T-cell (primary cell): ENCODE measurements at regions not wholly inside any gene's neighbourhood (a gene's known extent, or its start where the extent isn't known, plus 50 kb on each side); places are given as distances from the start of the nearest gene placed in this dataset.

ENCODE experiments used
- ATAC-seq, 4 experiments: fragments of 200-7000 bp in 3 of 4; fragments of 150-1000 bp in 1 of 4; cut with Tn5 transposase; replicated peaks in 1 of 4; 1 replicate in 3 of 4; 2 replicates in 1 of 4; pipeline ENCODE4 v1.10.0; 2021; ENCODE audit warnings: moderate library complexity in 3 of 4, mild to moderate bottlenecking in 2 of 4, moderate number of reproducible peaks in 1 of 4
- CTCF ChIA-PET, 2 donors: fragments of 300-600 bp; sonication (Branson Sonifier 250); formaldehyde crosslinking; loops; one replicate each; lab custom pipeline; 2022; ENCODE audit warnings: antibody characterized with exemption in 2 of 2; lab: Charles Lee
- POLR2A ChIA-PET, 2 donors: fragments of 300-600 bp; sonication (Branson Sonifier 250); formaldehyde crosslinking; loops; one replicate each; lab custom pipeline; 2022; ENCODE audit warnings: antibody characterized with exemption in 2 of 2; lab: Charles Lee
- DNase-seq, 35 experiments: peaks; one replicate each; pipeline versions ENCODE4 v3.0.0 to v3.0.0-alpha.2; 2013 to 2023
- H3K27ac ChIP-seq: one replicate; pipeline ENCODE4 v1.5.1; 2013; ENCODE audit warnings: low read length
- H3K27me3 ChIP-seq, 2 experiments: replicated peaks in 1 of 2; 1 replicate in 1 of 2; 2 replicates in 1 of 2; pipeline versions ENCODE4 v1.6.1 to v1.7.0; 2013; ENCODE audit warnings: low read length in 1 of 2, mixed read lengths in 1 of 2; ENCODE audit not compliant: control insufficient read depth in 2 of 2, insufficient read depth in 2 of 2; ENCODE audit errors: extremely low read depth in 1 of 2
- H3K36me3 ChIP-seq, 2 donors: 1 replicate in 1 of 2; 2 replicates in 1 of 2; pipeline versions ENCODE4 v1.6.1 to v1.7.0; 2013; ENCODE audit warnings: low read length in 1 of 2; ENCODE audit not compliant: control insufficient read depth in 2 of 2, insufficient read depth in 1 of 2; ENCODE audit errors: extremely low read depth in 1 of 2
- H3K4me1 ChIP-seq, 2 experiments: 1 replicate in 1 of 2; 2 replicates in 1 of 2; pipeline versions ENCODE4 v1.6.1 to v1.7.0; 2013; ENCODE audit warnings: low read length in 2 of 2, mixed read lengths in 1 of 2; ENCODE audit not compliant: insufficient read depth in 2 of 2, control insufficient read depth in 1 of 2; ENCODE audit errors: extremely low read depth in 1 of 2
- H3K4me3 ChIP-seq, 2 donors: 1 replicate in 1 of 2; 2 replicates in 1 of 2; pipeline versions ENCODE4 v1.5.1 to v1.7.0; 2013; ENCODE audit warnings: mild to moderate bottlenecking in 2 of 2, low read length in 1 of 2, moderate library complexity in 1 of 2; ENCODE audit not compliant: control insufficient read depth in 1 of 2; ENCODE audit errors: extremely low read depth in 1 of 2
- H3K9me3 ChIP-seq: 2 replicates; pipeline ENCODE4 v1.7.0; 2013
- H3K27ac Mint-ChIP-seq, 2 donors: one replicate each; pipeline ENCODE4 v1.8.0; 2020 to 2021; ENCODE audit warnings: mild to moderate bottlenecking in 2 of 2, mixed read lengths in 2 of 2
- H3K27me3 Mint-ChIP-seq, 2 donors: one replicate each; pipeline ENCODE4 v1.8.0; 2021 to 2022; ENCODE audit warnings: mixed read lengths in 2 of 2
- H3K36me3 Mint-ChIP-seq: one replicate; pipeline ENCODE4 v1.8.0; 2021; ENCODE audit warnings: mixed read lengths
- H3K4me1 Mint-ChIP-seq, 3 donors: one replicate each; pipeline ENCODE4 v1.8.0; 2020 to 2022; ENCODE audit warnings: mixed read lengths in 3 of 3, mild to moderate bottlenecking in 1 of 3
- H3K4me3 Mint-ChIP-seq, 3 donors: one replicate each; pipeline ENCODE4 v1.8.0; 2020 to 2022; ENCODE audit warnings: mild to moderate bottlenecking in 3 of 3, mixed read lengths in 3 of 3, moderate library complexity in 3 of 3
- H3K9me3 Mint-ChIP-seq, 3 donors: one replicate each; pipeline ENCODE4 v1.8.0; 2020 to 2022; ENCODE audit warnings: mixed read lengths in 3 of 3
- WGBS: methylation state at CpG from one replicate; pipeline ENCODE4 v1.1.5; 2013; ENCODE audit warnings: missing lambda C conversion rate; ENCODE audit not compliant: insufficient coverage; 5-methylcytosine and 5-hydroxymethylcytosine counted together

- DNase-seq (no peak), ATAC-seq (no peak)
- Histone ChIP-seq H3K4me3 (no peak overlapping the region), H3K27me3 (no peaks in the 10 kb centered on the region), H3K9me3 (no peaks in the 10 kb centered on the region), H3K27ac (no peak overlapping the region), H3K36me3 (no peaks in the 10 kb centered on the region), H3K4me1 (no peaks in the 10 kb centered on the region)
- Mint-ChIP-seq H3K27ac (no peak overlapping the region), H3K27me3 (no peaks in the 10 kb centered on the region), H3K4me1 (no peaks in the 10 kb centered on the region), H3K36me3 (no peaks in the 10 kb centered on the region), H3K9me3 (peaks cover 7 to 36% (median 22%) of the 10 kb centered on the region in 3 donors), H3K4me3 (no peak overlapping the region)
- POLR2A ChIA-PET, result no interaction called here
- CTCF ChIA-PET, result no interaction called here
These were observed 488.0 kb downstream of the RASEF start for GRCh38 chr9:82574911-82575310.

GRCh38 chr9:82580921-82581320, 482.0 kb downstream of the RASEF start:
- H3K27me3 ChIP-seq, result no peaks in the 10 kb centered on the region
- Mint-ChIP-seq H3K4me3 (no peak overlapping the region), H3K27me3 (no peaks in the 10 kb centered on the region), H3K9me3 (peaks cover 4 to 20% (median 7%) of the 10 kb centered on the region in 3 donors), H3K4me1 (no peaks in the 10 kb centered on the region), H3K27ac (no peak overlapping the region), H3K36me3 (no peaks in the 10 kb centered on the region)
- ChIA-PET CTCF (no interaction called here), POLR2A (no interaction called here)
- H3K27ac ChIP-seq, result no peak overlapping the region
- no peaks in the 10 kb centered on the region for H3K4me1 ChIP-seq
- DNase-seq (no peak), ATAC-seq (no peak)
- no peaks in the 10 kb centered on the region for H3K36me3 ChIP-seq
- H3K4me3 ChIP-seq, result no peak overlapping the region
- WGBS, result no CpG with 5 or more reads among the region's 2 CpGs
- H3K9me3 ChIP-seq, result no peaks in the 10 kb centered on the region

GRCh38 chr9:82581516-82581915, 481.4 kb downstream of the RASEF start:
- Mint-ChIP-seq H3K4me1 (no peaks in the 10 kb centered on the region), H3K27ac (no peak overlapping the region), H3K9me3 (peaks cover 3 to 19% (median 7%) of the 10 kb centered on the region in 3 donors), H3K4me3 (no peak overlapping the region), H3K27me3 (no peaks in the 10 kb centered on the region), H3K36me3 (no peaks in the 10 kb centered on the region)
- Histone ChIP-seq H3K4me3 (no peak overlapping the region), H3K27me3 (no peaks in the 10 kb centered on the region), H3K27ac (no peak overlapping the region), H3K36me3 (no peaks in the 10 kb centered on the region), H3K9me3 (no peaks in the 10 kb centered on the region), H3K4me1 (no peaks in the 10 kb centered on the region)
- DNase-seq, result no peak
- ChIA-PET POLR2A (no interaction called here), CTCF (no interaction called here)
- no peak for ATAC-seq
- no CpG with 5 or more reads among the region's 1 CpG for WGBS

- no peak for ATAC-seq
- H3K27ac Mint-ChIP-seq, result no peak overlapping the region
- CTCF ChIA-PET, result no interaction called here
These were observed 481.0 kb downstream of the RASEF start for GRCh38 chr9:82581935-82582334.

GRCh38 chr9:82582693-82583092, 480.2 kb downstream of the RASEF start:
- H3K4me3 Mint-ChIP-seq, result no peak overlapping the region
- no peaks in the 10 kb centered on the region for H3K36me3 Mint-ChIP-seq
- ChIA-PET POLR2A (no interaction called here), CTCF (no interaction called here)
- no peaks in the 10 kb centered on the region for H3K4me1 Mint-ChIP-seq
- Histone ChIP-seq H3K9me3 (no peaks in the 10 kb centered on the region), H3K4me1 (no peaks in the 10 kb centered on the region), H3K27me3 (no peaks in the 10 kb centered on the region), H3K36me3 (no peaks in the 10 kb centered on the region), H3K4me3 (no peak overlapping the region), H3K27ac (no peak overlapping the region)
- no peak overlapping the region for H3K27ac Mint-ChIP-seq
- H3K9me3 Mint-ChIP-seq, result peaks cover 3 to 20% (median 7%) of the 10 kb centered on the region in 3 donors
- no CpG with 5 or more reads among the region's 1 CpG for WGBS
- DNase-seq (no peak), ATAC-seq (no peak)
- no peaks in the 10 kb centered on the region for H3K27me3 Mint-ChIP-seq

More at GRCh38 chr9:82581935-82582334, 481.0 kb downstream of the RASEF start:
- H3K27me3 Mint-ChIP-seq, result no peaks in the 10 kb centered on the region
- no peaks in the 10 kb centered on the region for H3K36me3 Mint-ChIP-seq
- H3K4me1 ChIP-seq, result no peaks in the 10 kb centered on the region
- no peak overlapping the region for H3K4me3 ChIP-seq
- no peaks in the 10 kb centered on the region for H3K36me3 ChIP-seq
- POLR2A ChIA-PET, result no interaction called here
- no peaks in the 10 kb centered on the region for H3K27me3 ChIP-seq
- H3K27ac ChIP-seq, result no peak overlapping the region
- H3K4me1 Mint-ChIP-seq, result no peaks in the 10 kb centered on the region
- no peak overlapping the region for H3K4me3 Mint-ChIP-seq
- H3K9me3 ChIP-seq, result no peaks in the 10 kb centered on the region
- peaks cover 3 to 18% (median 7%) of the 10 kb centered on the region in 3 donors for H3K9me3 Mint-ChIP-seq
- WGBS, result 77% methylated on average over 3 of the region's 5 CpGs
- no peak for DNase-seq

- Mint-ChIP-seq H3K27me3 (no peaks in the 10 kb centered on the region), H3K36me3 (no peaks in the 10 kb centered on the region), H3K27ac (no peak overlapping the region), H3K9me3 (peaks cover 3 to 13% (median 7%) of the 10 kb centered on the region in 3 donors), H3K4me1 (no peaks in the 10 kb centered on the region), H3K4me3 (no peak overlapping the region)
- no peak for DNase-seq
- no peak for ATAC-seq
- ChIA-PET POLR2A (no interaction called here), CTCF (no interaction called here)
- no peaks in the 10 kb centered on the region for H3K27me3 ChIP-seq
- H3K4me1 ChIP-seq, result no peaks in the 10 kb centered on the region
- H3K9me3 ChIP-seq, result no peaks in the 10 kb centered on the region
- H3K27ac ChIP-seq, result no peak overlapping the region
- WGBS, result 98% methylated on average over 5 of the region's 7 CpGs
- no peaks in the 10 kb centered on the region for H3K36me3 ChIP-seq
- H3K4me3 ChIP-seq, result no peak overlapping the region
These were observed 479.4 kb downstream of the RASEF start for GRCh38 chr9:82583524-82583923.

- H3K4me3 ChIP-seq, result no peak overlapping the region
- POLR2A ChIA-PET, result no interaction called here
- no peaks in the 10 kb centered on the region for H3K4me1 ChIP-seq
- H3K27ac Mint-ChIP-seq, result no peak overlapping the region
- H3K4me3 Mint-ChIP-seq, result no peak overlapping the region
- CTCF ChIA-PET, result interaction anchor here in 1 of 2 donors (0.6 kb wide), 1 partner anchor 19 kb away, joined by 3 read pairs; no protein-coding TSS in a partner anchor
- H3K27me3 ChIP-seq, result no peaks in the 10 kb centered on the region
- no peak overlapping the region for H3K27ac ChIP-seq
- no peaks in the 10 kb centered on the region for H3K36me3 ChIP-seq
- peaks cover 1 to 10% (median 7%) of the 10 kb centered on the region in 3 donors for H3K9me3 Mint-ChIP-seq
- ATAC-seq, result no peak
- H3K27me3 Mint-ChIP-seq, result no peaks in the 10 kb centered on the region
- H3K36me3 Mint-ChIP-seq, result no peaks in the 10 kb centered on the region
- H3K9me3 ChIP-seq, result no peaks in the 10 kb centered on the region
- DNase-seq, result no peak
- H3K4me1 Mint-ChIP-seq, result no peaks in the 10 kb centered on the region
- 95% methylated on average over 2 of the region's 5 CpGs for WGBS
These were observed 478.5 kb downstream of the RASEF start for GRCh38 chr9:82584349-82584863.
